HG02970 (cell line): ENCODE measurements at regions not wholly inside any gene's neighbourhood (a gene's known extent, or its start where the extent isn't known, plus 50 kb on each side); places are given as distances from the start of the nearest gene placed in this dataset.

Experiments used
- ATAC-seq: cut with Tn5 transposase; IDR thresholded peaks from one replicate; pipeline ENCODE4 v1.9.1; 2021; ENCODE audit warnings: mild to moderate bottlenecking, moderate library complexity, moderate number of reproducible peaks; ENCODE audit not compliant: unreplicated experiment, low FRiP score

- ATAC-seq: no peak
Measured at GRCh38 chr20:10800288-10800687, 126.5 kb upstream of the JAG1 start.

- ATAC-seq: no peak
Measured at GRCh38 chr20:10802236-10802635, 128.4 kb upstream of the JAG1 start.

- ATAC-seq: no peak
Measured at GRCh38 chr20:10805764-10806163, 132.0 kb upstream of the JAG1 start.

GRCh38 chr20:10806539-10806938, 132.7 kb upstream of the JAG1 start:
- no peak for ATAC-seq

- ATAC-seq: no peak
Measured at GRCh38 chr20:10807013-10807412, 133.2 kb upstream of the JAG1 start.

- ATAC-seq: no peak
Measured at GRCh38 chr20:10812759-10813327, 139.0 kb upstream of the JAG1 start.

GRCh38 chr20:10823585-10823984, 149.8 kb upstream of the JAG1 start:
- no peak for ATAC-seq

- no peak for ATAC-seq
Measured at GRCh38 chr20:10824750-10825500, 151.1 kb upstream of the JAG1 start.

- no peak for ATAC-seq
Measured at GRCh38 chr20:10826111-10826510, 152.3 kb upstream of the JAG1 start.

GRCh38 chr20:10828180-10828579, 154.4 kb upstream of the JAG1 start:
- ATAC-seq: no peak

- no peak for ATAC-seq
Measured at GRCh38 chr20:10832141-10832540, 158.3 kb upstream of the JAG1 start.

- no peak for ATAC-seq
Measured at GRCh38 chr20:10837901-10838300, 164.1 kb upstream of the JAG1 start.

- ATAC-seq: no peak
Measured at GRCh38 chr20:10842116-10842515, 168.3 kb upstream of the JAG1 start.

- ATAC-seq: no peak
Measured at GRCh38 chr20:10843146-10843711, 169.4 kb upstream of the JAG1 start.

- no peak for ATAC-seq
Measured at GRCh38 chr20:10846766-10847165, 173.0 kb upstream of the JAG1 start.

- ATAC-seq: no peak
Measured at GRCh38 chr20:10848810-10849370, 175.1 kb upstream of the JAG1 start.

GRCh38 chr20:10853176-10853575, 179.4 kb upstream of the JAG1 start:
- no peak for ATAC-seq

GRCh38 chr20:10853731-10854130, 179.9 kb upstream of the JAG1 start:
- ATAC-seq: no peak

- ATAC-seq: no peak
Measured at GRCh38 chr20:10854976-10855375, 181.2 kb upstream of the JAG1 start.

GRCh38 chr20:10855778-10856177, 182.0 kb upstream of the JAG1 start:
- no peak for ATAC-seq

- ATAC-seq: no peak
Measured at GRCh38 chr20:10856237-10857015, 182.6 kb upstream of the JAG1 start.
